Uterus (tissue), 2 donors: ENCODE measurements at regions not wholly inside any gene's neighbourhood (a gene's known extent, or its start where the extent isn't known, plus 50 kb on each side); places are given as distances from the start of the nearest gene placed in this dataset.

Experiments used
- CTCF ChIP-seq, 4 experiments: fragments of 200-600 bp in 2 of 4; fragments of 450-650 bp in 2 of 4; sonication (generic) in 2 of 4; IDR thresholded peaks; one replicate each; pipeline ENCODE4 v1.5.1; 2016 to 2019; ENCODE audit warnings: antibody characterized with exemption in 4 of 4, mild to moderate bottlenecking in 2 of 4, moderate library complexity in 1 of 4
- POLR2A ChIP-seq, 2 donors: fragments of 450-650 bp; IDR thresholded peaks; one replicate each; pipeline ENCODE4 v1.6.1; 2016; ENCODE audit warnings: antibody characterized with exemption in 2 of 2, mild to moderate bottlenecking in 1 of 2, moderate library complexity in 1 of 2

- no peak for TF ChIP-seq CTCF (IDR thresholded peaks at IDR 0.05)
- no peak for TF ChIP-seq POLR2A (IDR thresholded peaks at IDR 0.05)
Observed at GRCh38 chrX:26631385-26631784, 415.4 kb downstream of the MAGEB5 start.
